Activated CD4-positive, alpha-beta T cell treated with anti-CD3 and anti-CD28 coated beads, Interleukin-2, amount 50 U/mL, for 24 hours (primary cell): ENCODE measurements at regions not wholly inside any gene's neighbourhood (a gene's known extent, or its start where the extent isn't known, plus 50 kb on each side); places are given as distances from the start of the nearest gene placed in this dataset.

ENCODE experiments used
- DNase-seq, 2 donors: peaks; one replicate each; pipeline ENCODE4 v3.0.0-alpha.2; 2020; ENCODE audit warnings: low read depth in 1 of 2, low spot score in 1 of 2

- DNase-seq, result no peak
Observed at GRCh38 chr3:14590569-14590968, 50.4 kb upstream of the GRIP2 start.

- DNase-seq, result no peak
Observed at GRCh38 chr3:14592390-14592789, 52.2 kb upstream of the GRIP2 start.

GRCh38 chr3:14592836-14593235, 52.7 kb upstream of the GRIP2 start:
- DNase-seq, result no peak

GRCh38 chr3:14594234-14594633, 54.1 kb upstream of the GRIP2 start:
- DNase-seq, result no peak

- no peak for DNase-seq
Observed at GRCh38 chr3:14595561-14595960, 55.4 kb upstream of the GRIP2 start.

- no peak for DNase-seq
Observed at GRCh38 chr3:14597266-14597665, 54.3 kb upstream of the CCDC174 start.

- peak; percentile 11 to 33 for DNase-seq
Observed at GRCh38 chr3:14598143-14598569, 53.4 kb upstream of the CCDC174 start.

GRCh38 chr3:14599488-14599887, 52.1 kb upstream of the CCDC174 start:
- no peak for DNase-seq

GRCh38 chr3:14600075-14600474, 51.5 kb upstream of the CCDC174 start:
- DNase-seq, result no peak

GRCh38 chr3:14600856-14601610, 50.5 kb upstream of the CCDC174 start:
- DNase-seq, result no peak

GRCh38 chr3:14601692-14602005, 49.9 kb upstream of the CCDC174 start:
- DNase-seq, result no peak
